GM12874 (cell line): ENCODE measurements at regions not wholly inside any gene's neighbourhood (a gene's known extent, or its start where the extent isn't known, plus 50 kb on each side); places are given as distances from the start of the nearest gene placed in this dataset.

Experiments
- TF ChIP-seq, protein P1 (sequence below): IDR thresholded peaks from 2 replicates; pipeline ENCODE4 v1.5.1; 2011; ENCODE audit warnings: low read depth, mild to moderate bottlenecking, control low read depth, low read length, moderate library complexity; ENCODE audit not compliant: insufficient read depth

DNA sequence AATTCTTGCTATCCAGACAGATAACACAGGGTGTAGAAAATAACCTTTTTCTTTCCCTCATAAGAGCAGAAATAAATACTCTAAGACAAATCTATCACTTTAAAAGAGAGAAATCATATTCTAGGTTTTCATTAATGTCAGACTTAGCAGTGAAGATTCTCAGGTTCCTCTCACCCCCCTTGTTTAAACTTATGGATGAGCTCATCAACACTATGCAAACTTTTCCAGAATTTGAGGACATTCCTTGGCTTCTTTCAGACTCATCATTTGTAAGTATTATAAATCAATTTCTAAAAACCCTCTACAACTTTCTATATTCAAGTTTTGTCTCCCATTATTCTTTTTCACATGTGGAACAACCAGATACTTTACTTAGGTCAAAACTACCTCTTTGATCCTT is 374.9 kb upstream of the TRPC7 start:
- TF ChIP-seq, protein P1, sequence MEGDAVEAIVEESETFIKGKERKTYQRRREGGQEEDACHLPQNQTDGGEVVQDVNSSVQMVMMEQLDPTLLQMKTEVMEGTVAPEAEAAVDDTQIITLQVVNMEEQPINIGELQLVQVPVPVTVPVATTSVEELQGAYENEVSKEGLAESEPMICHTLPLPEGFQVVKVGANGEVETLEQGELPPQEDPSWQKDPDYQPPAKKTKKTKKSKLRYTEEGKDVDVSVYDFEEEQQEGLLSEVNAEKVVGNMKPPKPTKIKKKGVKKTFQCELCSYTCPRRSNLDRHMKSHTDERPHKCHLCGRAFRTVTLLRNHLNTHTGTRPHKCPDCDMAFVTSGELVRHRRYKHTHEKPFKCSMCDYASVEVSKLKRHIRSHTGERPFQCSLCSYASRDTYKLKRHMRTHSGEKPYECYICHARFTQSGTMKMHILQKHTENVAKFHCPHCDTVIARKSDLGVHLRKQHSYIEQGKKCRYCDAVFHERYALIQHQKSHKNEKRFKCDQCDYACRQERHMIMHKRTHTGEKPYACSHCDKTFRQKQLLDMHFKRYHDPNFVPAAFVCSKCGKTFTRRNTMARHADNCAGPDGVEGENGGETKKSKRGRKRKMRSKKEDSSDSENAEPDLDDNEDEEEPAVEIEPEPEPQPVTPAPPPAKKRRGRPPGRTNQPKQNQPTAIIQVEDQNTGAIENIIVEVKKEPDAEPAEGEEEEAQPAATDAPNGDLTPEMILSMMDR = no peak

DNA sequence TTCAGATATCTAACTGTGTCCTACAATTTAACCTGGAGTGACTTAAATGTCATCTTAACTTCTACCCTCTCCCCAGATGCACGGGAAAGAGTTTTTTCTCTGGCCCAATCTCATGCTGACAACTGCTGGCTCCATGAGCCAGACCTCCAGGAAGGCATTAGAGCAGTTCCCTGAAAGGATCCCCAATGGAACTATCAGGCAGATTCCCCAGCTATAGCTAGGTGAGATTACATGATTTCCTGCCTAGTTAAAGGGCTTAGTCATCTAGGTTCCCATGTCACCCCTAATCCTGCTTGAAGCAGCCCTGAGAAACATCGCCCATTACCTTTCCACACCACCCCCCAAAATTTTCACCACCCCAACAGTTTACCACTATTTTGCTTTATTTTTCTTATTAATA is 373.5 kb upstream of the TRPC7 start:
- TF ChIP-seq, protein P1 = no peak

DNA sequence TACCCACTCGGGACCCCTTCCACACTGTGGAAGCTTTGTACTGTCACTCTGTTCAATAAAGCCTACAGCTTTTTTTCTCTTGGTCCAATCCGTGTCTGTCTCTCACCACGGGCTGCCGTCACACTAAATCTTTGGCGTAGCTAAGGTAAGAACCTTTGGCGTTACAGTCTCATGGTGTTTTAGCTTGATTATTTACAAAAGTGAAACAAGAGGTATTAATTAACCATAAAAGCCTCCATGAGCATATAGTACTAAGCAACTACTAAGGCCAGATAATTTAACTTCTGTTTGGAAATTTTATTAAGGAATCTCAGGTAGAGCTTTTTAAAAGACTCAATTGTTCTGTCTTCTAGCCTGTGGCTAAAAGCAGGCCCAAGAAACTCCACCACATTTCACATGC is 370.7 kb upstream of the TRPC7 start:
- TF ChIP-seq, protein P1 = no peak

DNA sequence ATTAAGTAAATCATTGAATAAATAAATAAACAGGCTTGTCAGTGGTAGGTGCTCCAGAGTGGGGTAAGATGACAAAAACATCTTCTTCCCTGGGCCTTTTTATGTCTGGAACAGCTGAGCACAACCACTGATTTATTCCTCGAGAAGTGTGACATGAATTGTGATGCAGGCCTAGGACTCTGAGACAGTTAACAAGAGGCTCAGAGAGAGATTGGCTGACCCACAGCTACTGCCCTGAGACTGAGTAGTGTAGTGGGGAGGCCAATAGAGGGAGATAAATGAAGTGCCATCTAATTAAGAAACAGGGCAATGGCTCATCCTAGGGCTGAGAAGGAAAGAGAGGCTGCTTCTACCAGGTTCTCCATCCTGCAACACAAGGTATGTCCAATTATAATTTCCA is 369.3 kb upstream of the TRPC7 start:
- TF ChIP-seq, protein P1 = no peak

DNA sequence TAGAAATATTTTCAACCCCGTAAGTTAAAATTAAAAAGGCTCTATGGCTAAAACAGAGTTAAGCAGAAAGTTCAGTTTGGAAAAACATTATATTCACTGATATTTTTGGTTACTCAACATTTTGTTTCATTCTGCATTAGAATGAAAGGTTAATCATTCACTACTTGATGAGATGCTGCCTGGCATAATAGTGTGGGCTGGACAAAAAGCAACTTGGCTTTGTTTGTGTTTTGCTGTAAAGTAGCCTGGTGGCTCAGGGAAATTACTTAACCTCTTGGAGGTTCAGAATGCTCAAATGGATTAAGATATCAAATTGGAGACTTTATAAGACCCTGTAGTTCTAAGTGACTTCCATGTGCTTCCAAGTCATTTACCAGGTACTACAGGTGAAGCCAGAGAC is 367.4 kb upstream of the TRPC7 start:
- TF ChIP-seq, protein P1 = no peak

DNA sequence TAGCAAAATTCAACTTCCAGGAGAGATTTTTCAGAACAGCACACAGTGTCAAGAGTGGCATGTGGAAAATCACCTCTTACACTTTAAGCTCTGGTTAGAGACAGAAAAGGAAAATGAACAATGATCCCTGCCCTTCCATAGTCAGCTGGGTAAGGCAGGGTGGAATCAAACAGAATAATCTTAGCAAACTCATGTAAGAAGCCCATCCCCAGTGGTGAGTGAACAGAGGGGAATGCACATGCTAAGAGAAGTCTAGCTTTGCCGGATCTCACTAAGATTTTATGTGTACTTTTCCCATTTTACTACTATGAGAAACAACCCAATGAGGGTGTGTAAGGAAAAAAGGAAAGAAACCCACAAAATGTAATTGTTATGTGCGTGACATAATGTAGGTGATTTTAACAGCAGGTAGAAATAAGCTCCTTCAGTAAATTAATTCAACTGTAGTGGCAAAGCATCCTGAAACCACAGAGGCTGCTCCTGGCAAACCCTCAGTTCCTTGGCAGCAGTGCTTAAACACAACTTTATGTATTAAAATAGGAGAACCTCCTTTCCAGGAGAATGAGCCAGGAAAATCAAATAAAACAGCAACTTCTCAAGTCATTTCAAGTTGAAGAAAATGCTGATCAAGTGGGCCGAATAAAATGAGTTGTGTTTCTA is 366.0 kb upstream of the TRPC7 start:
- TF ChIP-seq, protein P1 = no peak

DNA sequence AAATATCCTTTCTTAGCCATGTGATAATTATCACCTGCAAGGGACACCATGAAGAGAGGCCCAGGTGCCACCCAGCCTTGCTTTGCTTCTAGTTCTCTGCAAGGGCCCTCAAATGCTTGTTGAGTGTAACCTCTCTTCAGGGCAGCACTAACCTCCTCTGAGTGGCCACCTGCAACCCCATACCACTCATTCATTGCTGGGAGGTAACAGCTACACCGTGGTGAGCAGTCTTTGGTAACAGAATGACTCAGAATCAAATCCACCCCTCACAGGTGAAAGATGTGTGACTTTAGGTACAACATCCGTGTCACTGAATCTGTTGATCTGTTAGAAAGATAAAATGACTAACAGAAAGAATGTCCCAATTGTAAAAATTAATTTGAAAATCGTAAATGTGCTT is 365.1 kb upstream of the TRPC7 start:
- TF ChIP-seq, protein P1 = no peak
